ENCODE measurements at regions not wholly inside any gene's neighbourhood (a gene's known extent, or its start where the extent isn't known, plus 50 kb on each side); places are given as distances from the start of the nearest gene placed in this dataset.

DNA sequence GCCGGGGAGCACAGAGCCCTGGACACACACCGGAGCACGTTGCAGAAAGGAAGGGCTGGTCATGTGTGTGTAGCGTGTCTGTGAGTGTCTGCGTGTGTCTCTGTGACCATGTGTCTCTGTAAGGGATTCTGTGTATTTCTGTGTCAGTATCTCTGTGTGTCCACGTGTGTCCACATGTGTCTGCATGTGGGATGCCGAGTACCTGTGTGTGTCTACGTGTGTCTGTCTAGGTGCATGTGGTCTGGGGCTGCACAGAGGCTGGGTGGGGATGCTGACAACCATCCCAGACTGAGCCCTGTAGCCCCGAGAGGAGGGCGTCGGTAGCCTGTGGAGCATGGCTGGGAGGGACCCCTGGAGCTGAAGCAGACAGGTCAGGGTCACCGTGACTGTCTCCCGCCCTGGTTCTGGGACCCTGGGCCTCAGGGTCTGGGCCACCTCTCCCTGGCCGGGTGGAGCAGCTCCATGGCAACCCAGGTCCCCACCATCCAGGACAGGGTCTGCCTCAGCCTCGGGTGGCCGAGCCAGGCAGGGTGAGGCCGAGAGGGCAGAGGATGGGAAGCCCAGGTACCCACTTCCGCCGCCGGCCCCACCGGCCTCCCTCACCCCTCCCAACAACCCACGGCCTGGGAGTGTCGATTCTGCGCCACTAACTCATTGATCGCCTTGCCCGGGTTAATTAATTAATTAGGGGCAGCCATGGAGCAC lies 122.7 kb downstream of the FAM53A start:
- Histone ChIP-seq H3K4me3 (ENCODE audit: control extremely low read depth in 1 of 5, extremely low read depth in 1 of 5, insufficient read depth in 1 of 5, low read depth in 2 of 5, low read length in 4 of 5) (no peak overlapping the region), H3K79me2 (ENCODE audit: control insufficient read depth, insufficient read depth, low read length) (no peaks in the 10 kb centered on the region), H3K4me1 (ENCODE audit: control insufficient read depth in 2 of 2, insufficient read depth in 2 of 2, low read length in 2 of 2) (no peaks in the 10 kb centered on the region), H2AFZ (ENCODE audit: insufficient read depth, low read depth, low read length, poor library complexity, severe bottlenecking) (no peak overlapping the region), H4K20me1 (ENCODE audit: control insufficient read depth, insufficient read depth, low read length, poor library complexity, severe bottlenecking) (no peaks in the 10 kb centered on the region), H3K27ac (ENCODE audit: low read length in 2 of 2) (no peak overlapping the region), H3K9me3 (ENCODE audit: control extremely low read depth in 1 of 3, control insufficient read depth in 2 of 3, insufficient read depth in 1 of 3, low read length in 2 of 3) (no peaks in the 10 kb centered on the region), H3K4me2 (replicated peaks; ENCODE audit: low read depth, low read length, poor library complexity, severe bottlenecking) (no peak overlapping the region), H3K9ac (ENCODE audit: low read length) (no peak overlapping the region), H3K36me3 (replicated peaks in 1 of 2; ENCODE audit: control extremely low read depth in 1 of 2, control insufficient read depth in 1 of 2, extremely low read depth in 1 of 2, insufficient read depth in 2 of 2, low read length in 1 of 2) (no peaks in the 10 kb centered on the region), H3K27me3 (replicated peaks in 1 of 4; ENCODE audit: control extremely low read depth in 1 of 4, control insufficient read depth in 3 of 4, insufficient read depth in 4 of 4, low read length in 3 of 4) (peaks cover 0 to 30% (median 1%) of the 10 kb centered on the region in 4 experiments)
- H3K4me3 Mint-ChIP-seq = no peak overlapping the region
- no peak for DNase-seq
- H3K9me3 Mint-ChIP-seq (ENCODE audit: insufficient read depth) = no peaks in the 10 kb centered on the region
- intact Hi-C loops (cut with micrococcal nuclease) = no loop called here
- 87% methylated on average over 21 of the region's 26 CpGs for WGBS (ENCODE audit: insufficient coverage)
- peaks cover 25% of the 10 kb centered on the region for H3K27me3 Mint-ChIP-seq
- H3K4me1 Mint-ChIP-seq = peaks cover 2% of the 10 kb centered on the region
- H3K27ac Mint-ChIP-seq = no peak overlapping the region
- ChIA-PET POLR2A (no interaction called here), CTCF (no interaction called here)
- no peak for ATAC-seq (ENCODE audit: low read depth)
- TF ChIP-seq CTCF (IDR thresholded peaks at IDR 0.05) (no peak), EZH2 (IDR thresholded peaks at IDR 0.05; ENCODE audit: borderline replicate concordance, insufficient read depth, low read depth, low read length, poor library complexity, severe bottlenecking) (no peak)

GRCh38 chr4:1559896-1560650 lies 124.0 kb downstream of the FAM53A start:
- peaks cover 0 to 20% (median under 1%) of the 10 kb centered on the region in 4 experiments for H3K27me3 ChIP-seq (replicated peaks in 1 of 4; ENCODE audit: control extremely low read depth in 1 of 4, control insufficient read depth in 3 of 4, insufficient read depth in 4 of 4, low read length in 3 of 4)
- no peak overlapping the region for H3K9ac ChIP-seq (ENCODE audit: low read length)
- TF ChIP-seq EZH2 (IDR thresholded peaks at IDR 0.05; ENCODE audit: borderline replicate concordance, insufficient read depth, low read depth, low read length, poor library complexity, severe bottlenecking) (no peak), CTCF (IDR thresholded peaks at IDR 0.05) (no peak)
- H3K27ac ChIP-seq (ENCODE audit: low read length in 2 of 2) = no peak overlapping the region
- no peak overlapping the region for H3K4me2 ChIP-seq (replicated peaks; ENCODE audit: low read depth, low read length, poor library complexity, severe bottlenecking)
- no peaks in the 10 kb centered on the region for H4K20me1 ChIP-seq (ENCODE audit: control insufficient read depth, insufficient read depth, low read length, poor library complexity, severe bottlenecking)
- ChIA-PET CTCF (no interaction called here), POLR2A (no interaction called here)
- H3K4me3 Mint-ChIP-seq = no peak overlapping the region
- H3K27me3 Mint-ChIP-seq = peaks cover 22% of the 10 kb centered on the region
- no peaks in the 10 kb centered on the region for H3K79me2 ChIP-seq (ENCODE audit: control insufficient read depth, insufficient read depth, low read length)
- DNase-seq = no peak
- WGBS (ENCODE audit: insufficient coverage) = 90% methylated on average over 40 of the region's 40 CpGs
- intact Hi-C loops (cut with micrococcal nuclease) = no loop called here
- H3K36me3 ChIP-seq (replicated peaks in 1 of 2; ENCODE audit: control extremely low read depth in 1 of 2, control insufficient read depth in 1 of 2, extremely low read depth in 1 of 2, insufficient read depth in 2 of 2, low read length in 1 of 2) = no peaks in the 10 kb centered on the region
- no peak overlapping the region for H3K4me3 ChIP-seq (ENCODE audit: control extremely low read depth in 1 of 5, extremely low read depth in 1 of 5, insufficient read depth in 1 of 5, low read depth in 2 of 5, low read length in 4 of 5)
- no peaks in the 10 kb centered on the region for H3K9me3 Mint-ChIP-seq (ENCODE audit: insufficient read depth)
- H3K9me3 ChIP-seq (ENCODE audit: control extremely low read depth in 1 of 3, control insufficient read depth in 2 of 3, insufficient read depth in 1 of 3, low read length in 2 of 3) = peaks cover 0 to 5% (median 0%) of the 10 kb centered on the region in 3 donors
- H3K27ac Mint-ChIP-seq = no peak overlapping the region
- ATAC-seq (ENCODE audit: low read depth) = no peak
- H2AFZ ChIP-seq (ENCODE audit: insufficient read depth, low read depth, low read length, poor library complexity, severe bottlenecking) = no peak overlapping the region
- no peaks in the 10 kb centered on the region for H3K4me1 Mint-ChIP-seq
- no peaks in the 10 kb centered on the region for H3K4me1 ChIP-seq (ENCODE audit: control insufficient read depth in 2 of 2, insufficient read depth in 2 of 2, low read length in 2 of 2)
